Hepatocyte (in vitro differentiated cells): ENCODE measurements at regions not wholly inside any gene's neighbourhood (a gene's known extent, or its start where the extent isn't known, plus 50 kb on each side); places are given as distances from the start of the nearest gene placed in this dataset.

Experiments used
- DNase-seq: peaks from one replicate; pipeline ENCODE4 v3.0.0-alpha.2; 2016; ENCODE audit warnings: low spot score
- H2AFZ ChIP-seq: fragments of 200-600 bp; sonication (generic); 2 replicates; pipeline ENCODE4 v1.6.0; 2016; ENCODE audit warnings: antibody characterized with exemption, mild to moderate bottlenecking
- H3K27ac ChIP-seq: fragments of 200-600 bp; sonication (generic); 2 replicates; pipeline ENCODE4 v1.5.1; 2016; ENCODE audit warnings: mild to moderate bottlenecking
- H3K27me3 ChIP-seq: fragments of 200-600 bp; sonication (generic); 2 replicates; pipeline ENCODE4 v1.6.1; 2016
- H3K36me3 ChIP-seq: fragments of 200-600 bp; sonication (generic); replicated peaks from 2 replicates; pipeline ENCODE4 v1.5.1; 2016; ENCODE audit warnings: low read depth; ENCODE audit not compliant: insufficient read depth
- H3K4me1 ChIP-seq: fragments of 200-600 bp; sonication (generic); 2 replicates; pipeline ENCODE4 v1.5.1; 2016; ENCODE audit warnings: mild to moderate bottlenecking, moderate library complexity; ENCODE audit not compliant: insufficient read depth
- H3K4me2 ChIP-seq: fragments of 200-600 bp; sonication (generic); 2 replicates; pipeline ENCODE4 v1.6.0; 2016
- H3K4me3 ChIP-seq: fragments of 200-600 bp; sonication (generic); 2 replicates; pipeline ENCODE4 v1.5.1; 2016; ENCODE audit warnings: mild to moderate bottlenecking
- H3K79me2 ChIP-seq: fragments of 200-600 bp; sonication (generic); 2 replicates; pipeline ENCODE4 v1.6.0; 2017; ENCODE audit warnings: mild to moderate bottlenecking
- H3K9me2 ChIP-seq: fragments of 200-600 bp; sonication (generic); replicated peaks from 2 replicates; pipeline ENCODE4 v1.6.0; 2017; ENCODE audit warnings: mild to moderate bottlenecking; ENCODE audit not compliant: insufficient read depth
- H3K9me3 ChIP-seq: fragments of 200-600 bp; sonication (generic); 2 replicates; pipeline ENCODE4 v1.5.1; 2016; ENCODE audit warnings: low read depth, mild to moderate bottlenecking
- H4K20me1 ChIP-seq: fragments of 200-600 bp; sonication (generic); 2 replicates; pipeline ENCODE4 v1.6.0; 2016; ENCODE audit warnings: mild to moderate bottlenecking; ENCODE audit not compliant: insufficient read depth, poor library complexity, severe bottlenecking
- CTCF ChIP-seq: fragments of 200-600 bp; sonication (generic); IDR thresholded peaks from 2 replicates; pipeline ENCODE4 v1.5.1; 2016; ENCODE audit warnings: antibody characterized with exemption, mild to moderate bottlenecking; ENCODE audit not compliant: poor library complexity
- EZH2 ChIP-seq: fragments of 200-600 bp; sonication (generic); IDR thresholded peaks from 2 replicates; pipeline ENCODE4 v1.6.1; 2016; ENCODE audit warnings: antibody characterized with exemption, mild to moderate bottlenecking, borderline replicate concordance
- EZH2phosphoT487 ChIP-seq: fragments of 200-600 bp; sonication (generic); IDR thresholded peaks from one replicate; pipeline ENCODE4 v1.6.1; 2018; ENCODE audit warnings: antibody characterized with exemption, mild to moderate bottlenecking, low read depth, moderate library complexity; ENCODE audit not compliant: unreplicated experiment, severe bottlenecking
- WGBS: methylation state at CpG from one replicate; pipeline ENCODE4 v1.1.6; 2016; ENCODE audit warnings: low lambda C conversion rate; ENCODE audit errors: missing lambda C conversion rate; 5-methylcytosine and 5-hydroxymethylcytosine counted together

- Histone ChIP-seq H3K79me2 (no peaks in the 10 kb centered on the region), H2AFZ (no peak overlapping the region), H3K4me3 (no peak overlapping the region), H3K4me1 (no peaks in the 10 kb centered on the region), H4K20me1 (no peaks in the 10 kb centered on the region), H3K9me2 (no peaks in the 10 kb centered on the region), H3K36me3 (no peaks in the 10 kb centered on the region), H3K27ac (no peak overlapping the region), H3K9me3 (no peaks in the 10 kb centered on the region), H3K27me3 (no peaks in the 10 kb centered on the region), H3K4me2 (no peak overlapping the region)
- WGBS, result 100% methylated on average over 1 of the region's 1 CpG
- no peak for DNase-seq
- TF ChIP-seq EZH2phosphoT487 (no peak), CTCF (no peak), EZH2 (no peak)
Measured at GRCh38 chr12:98173773-98174427, 341.5 kb upstream of the TMPO start.

- Histone ChIP-seq H3K9me2 (no peaks in the 10 kb centered on the region), H4K20me1 (no peaks in the 10 kb centered on the region), H2AFZ (no peak overlapping the region), H3K9me3 (no peaks in the 10 kb centered on the region), H3K27ac (no peak overlapping the region), H3K27me3 (no peaks in the 10 kb centered on the region), H3K79me2 (no peaks in the 10 kb centered on the region), H3K4me3 (no peak overlapping the region), H3K36me3 (no peaks in the 10 kb centered on the region), H3K4me1 (no peaks in the 10 kb centered on the region), H3K4me2 (no peak overlapping the region)
- TF ChIP-seq EZH2phosphoT487 (no peak), CTCF (no peak), EZH2 (no peak)
- 87% methylated on average over 5 of the region's 5 CpGs for WGBS
- no peak for DNase-seq
Measured at GRCh38 chr12:98174428-98174809, 341.0 kb upstream of the TMPO start.

GRCh38 chr12:98178126-98178525 is 337.3 kb upstream of the TMPO start:
- Histone ChIP-seq H3K4me1 (no peaks in the 10 kb centered on the region), H4K20me1 (no peaks in the 10 kb centered on the region), H3K4me2 (no peak overlapping the region), H3K9me3 (no peaks in the 10 kb centered on the region), H3K27ac (no peak overlapping the region), H3K9me2 (no peaks in the 10 kb centered on the region), H3K79me2 (no peaks in the 10 kb centered on the region), H2AFZ (no peak overlapping the region), H3K4me3 (no peak overlapping the region), H3K27me3 (no peaks in the 10 kb centered on the region), H3K36me3 (no peaks in the 10 kb centered on the region)
- no peak for TF ChIP-seq CTCF
- TF ChIP-seq EZH2phosphoT487, result no peak
- no peak for TF ChIP-seq EZH2
- no peak for DNase-seq

GRCh38 chr12:98179151-98179550 is 336.2 kb upstream of the TMPO start:
- no peak overlapping the region for H3K27ac ChIP-seq
- DNase-seq, result no peak
- no peaks in the 10 kb centered on the region for H4K20me1 ChIP-seq
- H3K4me2 ChIP-seq, result no peak overlapping the region
- H3K36me3 ChIP-seq, result no peaks in the 10 kb centered on the region
- H3K4me3 ChIP-seq, result no peak overlapping the region
- no peaks in the 10 kb centered on the region for H3K9me3 ChIP-seq
- H3K4me1 ChIP-seq, result no peaks in the 10 kb centered on the region
- no peaks in the 10 kb centered on the region for H3K79me2 ChIP-seq
- TF ChIP-seq EZH2phosphoT487 (no peak), EZH2 (no peak), CTCF (no peak)
- no peaks in the 10 kb centered on the region for H3K27me3 ChIP-seq
- H3K9me2 ChIP-seq, result no peaks in the 10 kb centered on the region
- H2AFZ ChIP-seq, result no peak overlapping the region
